ENCODE measurements at regions not wholly inside any gene's neighbourhood (a gene's known extent, or its start where the extent isn't known, plus 50 kb on each side); places are given as distances from the start of the nearest gene placed in this dataset.

GRCh38 chr3:176873261-176873660 lies 324.0 kb downstream of the TBL1XR1 start:
- Histone ChIP-seq H3K4me1 (ENCODE audit: control insufficient read depth in 1 of 2, insufficient read depth in 2 of 2, low read depth in 1 of 2, low read length in 1 of 2) (peaks cover 0 to 3% of the 10 kb centered on the region in 2 experiments; a peak in 1 of 4 replicates), H3F3A (replicated peaks; ENCODE audit: insufficient read depth) (no peaks in the 10 kb centered on the region), H3K4me2 (no peak overlapping the region), H3K27ac (ENCODE audit: low read depth in 2 of 2, low read length in 1 of 2) (no peak overlapping the region), H3K9me2 (no peaks in the 10 kb centered on the region), H3K36me3 (replicated peaks in 1 of 2; ENCODE audit: control insufficient read depth in 1 of 2, insufficient read depth in 2 of 2, low read length in 1 of 2) (no peaks in the 10 kb centered on the region), H3K9me3 (no peaks in the 10 kb centered on the region), H3K4me3 (ENCODE audit: low read depth in 2 of 2, low read length in 1 of 2) (no peak overlapping the region), H3K9ac (no peak overlapping the region), H2AFZ (ENCODE audit: low read depth) (no peak overlapping the region), H3K79me2 (ENCODE audit: insufficient read depth) (no peaks in the 10 kb centered on the region), H4K20me1 (ENCODE audit: insufficient read depth) (no peaks in the 10 kb centered on the region), H3K27me3 (ENCODE audit: insufficient read depth) (no peaks in the 10 kb centered on the region)
- no peak for TF ChIP-seq USF1 (IDR thresholded peaks at IDR 0.05; ENCODE audit: borderline replicate concordance, low read depth)
- no peak for TF ChIP-seq EZH2phosphoT487 (IDR thresholded peaks at IDR 0.05; ENCODE audit: borderline replicate concordance, low read depth)
- TF ChIP-seq FOXM1 (IDR thresholded peaks at IDR 0.05; ENCODE audit: low read depth), result no peak
- TF ChIP-seq REST (IDR thresholded peaks at IDR 0.05; ENCODE audit: low read depth, low read length), result no peak
- TF ChIP-seq IRF3 (IDR thresholded peaks at IDR 0.05; ENCODE audit: low read depth, low read length), result no peak
- no peak for TF ChIP-seq FOSL2 (IDR thresholded peaks at IDR 0.05; ENCODE audit: borderline replicate concordance, low read depth)
- no peak for TF ChIP-seq MXI1 (IDR thresholded peaks at IDR 0.05; ENCODE audit: low read depth, low read length)
- no peak for TF ChIP-seq ZBTB33 (IDR thresholded peaks at IDR 0.05; ENCODE audit: borderline replicate concordance, low read depth)
- TF ChIP-seq JUND (IDR thresholded peaks at IDR 0.05), result no peak
- no peak for TF ChIP-seq RCOR1 (IDR thresholded peaks at IDR 0.05; ENCODE audit: low read length)
- TF ChIP-seq NRF1 (IDR thresholded peaks at IDR 0.05; ENCODE audit: low read depth, low read length), result no peak
- TF ChIP-seq EP300 (IDR thresholded peaks at IDR 0.05; ENCODE audit: borderline replicate concordance in 1 of 2, low read depth in 1 of 2, low read length in 1 of 2), result no peak
- TF ChIP-seq SMC3 (IDR thresholded peaks at IDR 0.05; ENCODE audit: low read depth, low read length), result no peak
- no peak for TF ChIP-seq FOXJ3 (CRISPR knock-in tag; IDR thresholded peaks at IDR 0.05)
- 33% methylated on average over 1 of the region's 1 CpG for WGBS (ENCODE audit: low lambda C conversion rate)
- ChIA-PET POLR2A (no interaction called here), CTCF (interaction anchor here (1.0 to 2.7 kb wide), 6 partner anchors 12 to 1514 kb away, joined by 3 to 29 read pairs (median 4); no protein-coding TSS in a partner anchor)
- DNase-seq, result no peak

Data from SK-N-SH (cell line).